Activated CD8-positive, alpha-beta memory T cell treated with anti-CD3 and anti-CD28 coated beads for 24 hours (primary cell): ENCODE measurements at regions not wholly inside any gene's neighbourhood (a gene's known extent, or its start where the extent isn't known, plus 50 kb on each side); places are given as distances from the start of the nearest gene placed in this dataset.

Experiments
- DNase-seq: peaks from one replicate; pipeline ENCODE4 v3.0.0-alpha.2; 2020

DNA sequence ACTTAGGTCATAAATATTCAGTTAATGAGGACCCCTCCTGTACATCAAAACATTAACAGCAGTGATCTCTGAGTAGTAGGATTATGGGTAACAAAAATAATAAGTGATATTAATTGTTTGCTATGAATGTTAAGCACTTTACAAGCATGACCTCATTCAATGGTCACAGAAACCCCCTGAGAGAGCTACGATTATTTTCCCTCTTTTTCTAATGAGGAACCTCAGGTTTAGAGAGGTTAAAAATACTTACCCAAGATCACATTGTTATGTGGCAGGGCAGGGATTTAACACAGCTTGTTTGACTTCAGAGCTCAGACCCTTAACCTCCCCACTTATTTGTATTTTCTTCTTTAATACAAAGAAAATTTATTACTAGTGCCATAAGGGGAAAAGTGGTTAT lies 228.2 kb downstream of the TBL1XR1 start:
- no peak for DNase-seq

- no peak for DNase-seq
These were observed 228.7 kb downstream of the TBL1XR1 start for GRCh38 chr3:176968631-176969030.

DNA sequence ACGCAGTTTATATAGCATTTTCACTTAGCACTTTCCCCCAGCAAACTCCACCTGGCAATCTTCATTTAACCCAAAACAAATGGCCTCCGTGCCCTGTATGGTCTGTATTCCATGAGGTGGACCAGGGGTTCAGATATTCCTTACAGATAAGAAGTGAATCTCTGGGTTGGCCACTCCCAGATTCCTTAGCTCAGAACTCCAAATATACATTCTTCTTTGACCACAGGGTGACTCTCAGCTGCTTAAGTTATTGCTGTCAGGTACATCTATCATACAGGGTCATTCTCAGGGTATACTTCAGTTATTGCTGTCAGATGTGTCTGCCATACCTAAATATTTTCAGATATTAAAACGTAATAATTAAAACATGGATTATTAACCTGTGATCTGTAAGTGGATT lies 229.8 kb downstream of the TBL1XR1 start:
- no peak for DNase-seq

GRCh38 chr3:176964661-176965060 lies 232.6 kb downstream of the TBL1XR1 start:
- DNase-seq: no peak

DNA sequence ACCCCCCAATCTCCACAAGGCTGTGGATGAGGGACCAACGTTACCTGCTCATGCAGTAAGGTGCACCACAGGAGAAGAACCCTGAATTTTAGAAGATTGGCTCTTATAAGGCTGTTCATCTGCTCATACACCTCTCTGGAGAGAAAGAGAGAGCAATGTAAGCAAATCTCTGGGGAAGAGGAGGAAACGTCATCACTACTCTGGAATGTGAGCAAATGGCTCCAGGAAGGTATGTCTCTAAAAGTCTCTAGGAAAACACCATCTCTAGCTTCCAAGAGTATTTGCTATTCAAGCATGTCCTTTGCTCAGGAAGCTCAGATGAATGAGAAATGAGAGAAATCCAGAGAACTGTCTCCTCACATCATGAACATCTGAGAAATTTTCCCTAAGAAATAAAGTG lies 235.4 kb downstream of the TBL1XR1 start:
- no peak for DNase-seq

GRCh38 chr3:176959867-176960266 lies 237.4 kb downstream of the TBL1XR1 start:
- no peak for DNase-seq

DNA sequence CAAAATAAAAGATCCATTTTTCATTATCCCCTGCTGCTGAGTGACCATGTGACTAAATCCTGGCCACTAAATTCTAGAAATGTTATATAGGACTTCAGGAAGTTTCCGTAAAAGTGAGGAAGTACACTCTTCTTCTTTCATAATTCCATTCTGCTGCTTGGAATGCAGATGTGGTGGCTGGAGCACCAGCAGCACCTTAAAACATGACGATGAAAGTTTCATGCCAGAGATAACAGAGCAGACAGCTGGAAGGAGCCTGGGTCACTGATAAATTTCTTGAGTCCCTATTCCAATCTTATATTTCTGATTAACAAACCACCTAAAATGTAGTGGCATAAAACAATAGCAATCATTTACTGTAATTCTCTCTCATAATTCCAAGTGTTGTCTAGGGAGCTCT lies 238.7 kb downstream of the TBL1XR1 start:
- DNase-seq: no peak

GRCh38 chr3:176954517-176954916 lies 242.8 kb downstream of the TBL1XR1 start:
- DNase-seq: no peak

- DNase-seq: no peak
These were observed 243.9 kb downstream of the TBL1XR1 start for GRCh38 chr3:176953106-176954060.

DNA sequence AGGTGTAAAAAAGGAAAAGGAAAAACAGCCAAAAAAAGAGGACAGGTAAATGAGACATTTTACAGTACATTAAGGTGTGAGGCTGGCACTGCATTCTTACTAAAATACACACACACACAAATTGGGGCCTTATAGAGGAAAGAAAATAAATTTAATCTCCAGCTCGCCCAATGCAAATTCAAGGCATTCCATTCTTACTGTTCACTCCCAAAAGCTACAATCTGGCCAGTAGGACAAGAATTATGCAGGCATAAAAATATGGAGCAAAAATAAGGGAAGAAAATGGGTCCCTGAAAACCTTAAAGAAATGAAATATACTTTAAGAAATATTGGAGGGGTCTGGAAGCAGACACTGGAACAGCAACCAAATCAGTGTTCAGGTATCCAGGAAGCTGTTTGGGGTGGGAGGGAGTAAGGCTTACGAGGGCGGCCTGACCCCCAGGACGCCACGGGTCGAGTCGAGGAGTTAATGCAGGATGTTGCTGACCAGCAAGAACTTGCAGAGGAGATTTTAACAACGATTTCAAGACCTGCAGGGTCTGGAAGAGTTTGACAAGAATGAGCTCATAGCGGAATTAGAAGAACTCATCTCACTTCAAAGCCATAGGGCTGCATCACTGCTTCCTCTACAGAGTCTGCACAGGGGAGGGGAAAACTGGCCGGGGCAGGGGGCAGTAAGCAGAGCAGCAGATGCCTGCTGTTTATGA lies 245.5 kb downstream of the TBL1XR1 start:
- no peak for DNase-seq

DNA sequence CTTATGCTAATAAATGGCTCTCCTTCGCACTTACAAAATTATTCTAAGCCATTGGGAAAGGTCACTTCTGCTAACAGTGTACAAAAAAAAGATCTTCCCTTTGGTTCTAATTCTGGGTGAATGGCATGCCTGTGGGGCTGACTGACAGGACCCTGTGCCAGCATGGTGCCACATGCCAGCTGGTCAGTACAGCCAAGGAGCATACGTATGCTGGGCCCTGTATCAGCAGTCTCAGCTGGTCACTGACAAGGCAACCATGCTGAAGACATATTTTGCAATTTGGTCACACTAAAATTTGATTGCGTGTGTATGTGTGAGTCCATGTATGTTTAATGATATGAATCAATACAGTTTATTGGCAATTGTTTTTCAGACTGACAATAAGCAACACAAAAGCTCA lies 246.1 kb downstream of the TBL1XR1 start:
- no peak for DNase-seq

DNA sequence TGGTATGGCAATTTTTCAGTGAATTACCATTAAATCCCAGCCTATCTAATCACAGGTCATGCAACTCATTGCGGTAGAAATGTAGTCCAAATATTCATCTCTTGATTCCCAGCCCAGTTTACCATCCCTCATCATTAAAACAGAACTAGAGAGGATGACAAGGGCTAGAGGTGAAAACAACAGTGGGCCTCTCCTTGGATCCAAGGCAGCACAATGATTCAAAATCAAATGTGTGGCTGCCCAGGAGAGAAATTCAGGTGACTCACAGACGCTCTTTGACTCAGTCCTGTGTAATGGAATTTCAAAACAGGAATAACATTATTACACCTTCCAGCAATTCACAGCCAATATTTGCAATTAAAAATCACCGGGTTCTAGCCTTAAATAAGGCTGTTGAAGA lies 246.5 kb downstream of the TBL1XR1 start:
- DNase-seq: no peak

GRCh38 chr3:176948151-176948550 lies 249.1 kb downstream of the TBL1XR1 start:
- no peak for DNase-seq

DNA sequence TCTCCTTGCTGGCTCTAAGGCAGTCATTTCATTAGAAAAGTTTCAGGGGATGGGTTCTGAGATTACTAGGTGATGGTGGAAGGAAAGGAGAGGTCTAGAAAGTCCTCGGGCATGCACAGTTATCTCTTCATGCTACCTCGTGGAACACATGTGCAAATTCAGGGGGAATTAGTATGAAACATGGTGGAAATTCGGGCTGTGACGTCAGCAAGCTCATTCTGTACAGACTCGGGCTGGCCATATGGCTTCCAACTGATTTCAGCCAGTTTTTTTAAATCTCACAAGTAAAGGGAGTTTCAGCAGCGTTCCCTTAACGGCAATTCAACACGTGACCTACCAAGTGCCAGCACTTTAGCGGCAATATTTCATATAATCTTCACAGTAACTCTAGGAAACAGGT lies 251.1 kb downstream of the TBL1XR1 start:
- no peak for DNase-seq

- DNase-seq: no peak
These were observed 255.0 kb downstream of the TBL1XR1 start for GRCh38 chr3:176942305-176942704.

- no peak for DNase-seq
These were observed 255.6 kb downstream of the TBL1XR1 start for GRCh38 chr3:176941689-176942088.

GRCh38 chr3:176939022-176939817 lies 258.1 kb downstream of the TBL1XR1 start:
- no peak for DNase-seq

DNA sequence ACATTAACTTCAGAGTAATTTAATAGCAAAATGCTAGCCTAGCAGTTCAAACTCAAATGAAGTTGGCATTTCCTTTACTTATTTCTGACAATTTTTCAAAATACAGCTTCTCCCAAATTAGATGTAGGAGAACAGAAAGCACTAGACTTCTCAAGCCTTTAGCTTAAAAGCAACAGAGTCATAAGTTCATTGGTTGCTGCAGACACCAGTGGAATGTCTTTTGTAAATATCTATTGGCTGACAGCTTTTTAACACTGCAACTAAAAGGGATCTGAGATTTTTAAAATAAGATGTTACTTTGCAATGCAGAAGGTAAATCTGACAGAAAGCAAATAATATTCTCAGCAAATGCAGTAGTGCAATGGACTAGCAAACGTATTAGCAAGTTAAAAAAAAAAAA lies 259.3 kb downstream of the TBL1XR1 start:
- no peak for DNase-seq

GRCh38 chr3:176937541-176937940 lies 259.7 kb downstream of the TBL1XR1 start:
- no peak for DNase-seq

DNA sequence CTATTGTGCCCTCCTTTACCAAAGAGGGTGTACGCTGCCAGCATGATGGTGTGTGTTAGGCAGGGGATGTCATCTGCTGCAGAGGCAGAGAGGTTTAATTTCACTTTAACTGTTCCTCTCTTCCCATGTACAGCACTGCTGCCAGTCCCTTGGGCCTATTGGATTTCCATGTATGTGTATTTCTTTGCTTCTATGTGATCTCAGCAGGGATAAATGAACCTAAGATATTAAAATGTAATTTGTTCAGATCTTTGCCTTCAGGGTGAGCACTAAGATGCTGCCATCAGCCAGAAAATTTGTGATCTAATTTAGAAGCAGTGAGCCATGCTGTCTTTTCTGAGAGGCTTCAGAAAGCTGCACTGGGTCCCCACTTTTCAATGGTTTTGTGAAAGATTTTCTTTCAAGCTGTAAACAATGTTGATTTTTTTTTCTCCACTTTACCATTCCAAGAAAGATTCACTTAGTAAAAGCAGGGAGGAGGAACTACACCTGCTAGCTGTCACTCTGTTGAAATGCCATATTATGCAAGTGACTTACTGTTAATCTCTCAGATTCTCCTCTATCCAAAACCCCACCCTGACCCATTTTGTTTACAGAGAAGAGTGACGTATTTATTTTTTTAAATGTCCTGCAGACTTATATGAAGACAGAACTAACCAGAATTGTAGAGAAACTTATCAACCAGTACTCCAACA lies 261.9 kb downstream of the TBL1XR1 start:
- DNase-seq: no peak

DNA sequence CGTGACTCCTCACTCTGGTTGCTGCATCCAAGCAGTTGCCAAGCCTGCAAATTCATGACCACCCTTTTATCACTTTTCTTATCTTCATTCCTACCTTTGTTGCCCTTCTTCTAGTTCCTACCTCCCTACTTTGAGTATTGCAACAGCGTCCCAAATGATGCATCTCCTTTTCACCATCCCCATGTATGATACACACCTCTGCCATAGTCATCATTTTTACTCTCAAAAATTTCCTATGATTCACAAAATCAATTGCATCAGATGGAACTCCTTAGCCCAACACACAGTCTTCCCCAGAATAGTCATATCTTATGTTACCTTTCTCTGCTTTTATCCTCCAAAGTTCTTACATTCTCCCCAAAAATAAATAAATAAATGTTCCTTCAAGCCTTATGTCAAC lies 262.6 kb downstream of the TBL1XR1 start:
- DNase-seq: no peak

DNA sequence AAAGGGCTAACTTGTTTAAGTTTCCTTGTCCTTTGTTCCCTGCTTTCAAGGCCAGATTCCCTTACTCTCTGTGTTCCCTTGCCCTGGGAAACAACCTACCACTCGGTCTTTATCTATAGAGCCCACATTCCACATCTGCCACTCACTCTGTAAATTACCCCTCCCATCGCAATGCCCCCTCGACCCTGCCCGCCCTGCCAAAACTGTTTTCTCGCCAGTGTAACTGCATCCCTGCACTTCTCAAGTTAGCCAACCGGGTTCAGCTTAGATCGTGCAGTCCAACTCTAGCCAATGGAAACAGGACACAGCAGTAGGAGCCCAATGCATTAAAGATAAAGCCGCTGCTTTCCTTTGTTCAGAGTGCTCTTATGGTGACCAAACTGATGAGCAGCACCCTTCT lies 263.6 kb downstream of the TBL1XR1 start:
- no peak for DNase-seq

- DNase-seq: no peak
These were observed 264.8 kb downstream of the TBL1XR1 start for GRCh38 chr3:176932433-176932832.
